GM23338 (cell line): ENCODE measurements at regions not wholly inside any gene's neighbourhood (a gene's known extent, or its start where the extent isn't known, plus 50 kb on each side); places are given as distances from the start of the nearest gene placed in this dataset.

Experiments
- ATAC-seq: fragments of 200-7000 bp; cut with Tn5 transposase; 3 replicates; pipeline ENCODE4 v1.9.1; 2020
- DNase-seq: peaks from one replicate; pipeline ENCODE4 v3.0.0-alpha.2; 2015; ENCODE audit warnings: low spot score
- H2AFZ ChIP-seq: fragments of 200-600 bp; sonication (generic); 2 replicates; pipeline ENCODE4 v1.8.0; 2016; ENCODE audit warnings: antibody characterized with exemption, mild to moderate bottlenecking, moderate library complexity
- H3F3A ChIP-seq: fragments of 200-600 bp; sonication (generic); replicated peaks from 2 replicates; pipeline ENCODE4 v1.8.0; 2017; ENCODE audit warnings: antibody characterized with exemption, mixed run types, low read depth
- H3K27ac ChIP-seq: fragments of 200-600 bp; sonication (generic); 2 replicates; pipeline ENCODE4 v1.6.1; 2016; ENCODE audit warnings: low read depth
- H3K27me3 ChIP-seq: fragments of 200-600 bp; sonication (generic); 2 replicates; pipeline ENCODE4 v1.8.0; 2016; ENCODE audit warnings: mild to moderate bottlenecking, mixed run types, moderate library complexity; ENCODE audit not compliant: insufficient read depth
- H3K36me3 ChIP-seq: fragments of 200-600 bp; sonication (generic); 2 replicates; pipeline ENCODE4 v1.8.0; 2016; ENCODE audit warnings: mild to moderate bottlenecking; ENCODE audit not compliant: insufficient read depth
- H3K4me1 ChIP-seq: fragments of 200-600 bp; sonication (generic); 2 replicates; pipeline ENCODE4 v1.8.0; 2016; ENCODE audit warnings: mild to moderate bottlenecking, moderate library complexity; ENCODE audit not compliant: insufficient read depth
- H3K4me2 ChIP-seq: fragments of 200-600 bp; sonication (generic); 2 replicates; pipeline ENCODE4 v1.7.1; 2017; ENCODE audit warnings: mixed run types
- H3K4me3 ChIP-seq: fragments of 200-600 bp; sonication (generic); 2 replicates; pipeline ENCODE4 v1.6.1; 2016; ENCODE audit warnings: mixed run types
- H3K79me2 ChIP-seq: fragments of 200-600 bp; sonication (generic); replicated peaks from 2 replicates; pipeline ENCODE4 v1.8.0; 2017; ENCODE audit warnings: mild to moderate bottlenecking; ENCODE audit not compliant: insufficient read depth
- H3K9me2 ChIP-seq: fragments of 200-600 bp; sonication (generic); 2 replicates; pipeline ENCODE4 v1.8.0; 2017; ENCODE audit not compliant: insufficient read depth
- H4K20me1 ChIP-seq: fragments of 200-600 bp; sonication (generic); replicated peaks from 2 replicates; pipeline ENCODE4 v1.8.0; 2017; ENCODE audit warnings: mild to moderate bottlenecking; ENCODE audit not compliant: insufficient read depth
- H3K27ac Mint-ChIP-seq: 2 replicates; pipeline ENCODE4 v1.8.0; 2020; ENCODE audit warnings: inconsistent platforms, mild to moderate bottlenecking, moderate library complexity, mixed read lengths
- H3K27me3 Mint-ChIP-seq: 3 replicates; pipeline ENCODE4 v1.8.0; 2022; ENCODE audit warnings: low read depth, mild to moderate bottlenecking, moderate library complexity, mixed read lengths, inconsistent platforms; ENCODE audit not compliant: insufficient read depth, poor library complexity
- H3K36me3 Mint-ChIP-seq: 3 replicates; pipeline ENCODE4 v1.8.0; 2021; ENCODE audit warnings: low read depth, mild to moderate bottlenecking, inconsistent platforms, moderate library complexity, mixed read lengths
- H3K4me1 Mint-ChIP-seq: 3 replicates; pipeline ENCODE4 v1.8.0; 2020; ENCODE audit warnings: mild to moderate bottlenecking, inconsistent platforms, mixed read lengths
- H3K4me3 Mint-ChIP-seq: 3 replicates; pipeline ENCODE4 v1.8.0; 2021; ENCODE audit warnings: moderate library complexity, mild to moderate bottlenecking, inconsistent platforms, mixed read lengths
- H3K9me3 Mint-ChIP-seq: 3 replicates; pipeline ENCODE4 v1.8.0; 2020; ENCODE audit warnings: moderate library complexity, mild to moderate bottlenecking, inconsistent platforms, mixed read lengths
- EZH2 ChIP-seq: fragments of 200-600 bp; sonication (generic); IDR thresholded peaks from one replicate; pipeline ENCODE4 v1.8.0; 2017; ENCODE audit warnings: antibody characterized with exemption, mild to moderate bottlenecking, low read depth; ENCODE audit not compliant: unreplicated experiment
- JUNB ChIP-seq: IDR thresholded peaks from one replicate; pipeline ENCODE4 v1.6.1; 2016; ENCODE audit warnings: antibody characterized with exemption; ENCODE audit not compliant: unreplicated experiment
- NANOG ChIP-seq: IDR thresholded peaks from 2 replicates; pipeline ENCODE4 v1.6.1; 2016; ENCODE audit warnings: antibody characterized with exemption, borderline replicate concordance
- STAT1 ChIP-seq: IDR thresholded peaks from one replicate; pipeline ENCODE4 v1.6.1; 2016; ENCODE audit warnings: antibody characterized with exemption; ENCODE audit not compliant: unreplicated experiment
- ZNF114 ChIP-seq: fragments of 250-450 bp; sonication (Bioruptor Pico); IDR thresholded peaks from 2 replicates; pipeline ENCODE4 v1.5.0; 2020; ENCODE audit warnings: mild to moderate bottlenecking, moderate library complexity
- ZNF331 ChIP-seq: fragments of 250-450 bp; sonication (Bioruptor Pico); IDR thresholded peaks from 2 replicates; pipeline ENCODE4 v1.5.0; 2020; ENCODE audit warnings: low read depth, mild to moderate bottlenecking, moderate library complexity
- TF ChIP-seq, protein P1 (sequence below): fragments of 250-450 bp; sonication (Bioruptor Pico); IDR thresholded peaks from 2 replicates; pipeline ENCODE4 v1.5.0; 2020; ENCODE audit warnings: mild to moderate bottlenecking, moderate library complexity
- TF ChIP-seq, protein P2 (sequence below): IDR thresholded peaks from one replicate; pipeline ENCODE4 v1.6.1; 2018; ENCODE audit warnings: antibody characterized with exemption; ENCODE audit not compliant: unreplicated experiment

DNA sequence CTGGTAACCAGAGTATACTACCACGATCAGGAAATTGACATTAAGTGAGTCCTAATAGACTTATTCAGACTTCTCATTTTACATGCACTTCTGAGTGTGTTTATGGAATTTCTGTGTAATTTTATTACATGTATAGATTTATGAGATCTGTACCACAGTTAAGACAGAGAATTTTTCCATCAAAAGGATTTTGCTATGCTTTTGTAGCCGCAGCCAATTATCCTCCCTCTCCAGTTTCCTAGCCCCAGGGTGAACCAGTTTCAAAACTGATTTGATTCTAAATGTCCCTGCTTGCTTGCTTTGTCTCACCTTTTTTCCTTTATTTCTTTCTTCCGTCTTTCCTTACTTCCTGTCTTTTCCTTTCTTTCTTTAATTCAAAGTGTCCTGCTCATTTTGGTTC, 661.2 kb upstream of the BCHE start (continued):
- TF ChIP-seq NANOG (no peak), STAT1 (no peak)

DNA sequence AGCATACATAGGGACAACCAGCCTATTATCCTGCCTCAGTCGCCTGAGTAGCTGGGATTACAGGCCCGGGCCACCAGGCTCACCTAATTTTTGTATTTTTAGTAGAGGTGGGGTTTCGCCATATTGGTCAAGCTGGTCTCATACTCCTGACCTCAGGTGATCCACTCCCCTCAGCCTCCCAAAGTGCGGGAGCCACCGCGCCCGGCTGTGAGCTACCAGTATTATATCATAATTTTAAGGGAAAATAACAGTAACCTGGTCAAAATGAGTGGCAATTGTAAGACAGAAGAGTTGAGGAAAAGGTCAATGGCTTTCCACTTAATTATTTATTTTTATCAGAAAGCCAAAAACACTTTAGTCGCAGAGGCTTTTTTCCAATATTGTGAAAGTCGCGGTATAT, 652.6 kb upstream of the BCHE start:
- Mint-ChIP-seq H3K4me1 (no peaks in the 10 kb centered on the region), H3K27ac (no peak overlapping the region), H3K36me3 (no peaks in the 10 kb centered on the region), H3K9me3 (no peaks in the 10 kb centered on the region), H3K4me3 (no peak overlapping the region), H3K27me3 (no peaks in the 10 kb centered on the region)
- Histone ChIP-seq H3K4me1 (no peaks in the 10 kb centered on the region), H3K27ac (no peak overlapping the region), H3K4me2 (no peak overlapping the region), H3F3A (no peaks in the 10 kb centered on the region), H3K9me2 (no peaks in the 10 kb centered on the region), H3K79me2 (no peaks in the 10 kb centered on the region), H4K20me1 (no peaks in the 10 kb centered on the region), H3K27me3 (no peaks in the 10 kb centered on the region), H3K4me3 (no peak overlapping the region), H2AFZ (no peak overlapping the region), H3K36me3 (no peaks in the 10 kb centered on the region)
- no peak for DNase-seq
- no peak for ATAC-seq
- TF ChIP-seq, protein P1, sequence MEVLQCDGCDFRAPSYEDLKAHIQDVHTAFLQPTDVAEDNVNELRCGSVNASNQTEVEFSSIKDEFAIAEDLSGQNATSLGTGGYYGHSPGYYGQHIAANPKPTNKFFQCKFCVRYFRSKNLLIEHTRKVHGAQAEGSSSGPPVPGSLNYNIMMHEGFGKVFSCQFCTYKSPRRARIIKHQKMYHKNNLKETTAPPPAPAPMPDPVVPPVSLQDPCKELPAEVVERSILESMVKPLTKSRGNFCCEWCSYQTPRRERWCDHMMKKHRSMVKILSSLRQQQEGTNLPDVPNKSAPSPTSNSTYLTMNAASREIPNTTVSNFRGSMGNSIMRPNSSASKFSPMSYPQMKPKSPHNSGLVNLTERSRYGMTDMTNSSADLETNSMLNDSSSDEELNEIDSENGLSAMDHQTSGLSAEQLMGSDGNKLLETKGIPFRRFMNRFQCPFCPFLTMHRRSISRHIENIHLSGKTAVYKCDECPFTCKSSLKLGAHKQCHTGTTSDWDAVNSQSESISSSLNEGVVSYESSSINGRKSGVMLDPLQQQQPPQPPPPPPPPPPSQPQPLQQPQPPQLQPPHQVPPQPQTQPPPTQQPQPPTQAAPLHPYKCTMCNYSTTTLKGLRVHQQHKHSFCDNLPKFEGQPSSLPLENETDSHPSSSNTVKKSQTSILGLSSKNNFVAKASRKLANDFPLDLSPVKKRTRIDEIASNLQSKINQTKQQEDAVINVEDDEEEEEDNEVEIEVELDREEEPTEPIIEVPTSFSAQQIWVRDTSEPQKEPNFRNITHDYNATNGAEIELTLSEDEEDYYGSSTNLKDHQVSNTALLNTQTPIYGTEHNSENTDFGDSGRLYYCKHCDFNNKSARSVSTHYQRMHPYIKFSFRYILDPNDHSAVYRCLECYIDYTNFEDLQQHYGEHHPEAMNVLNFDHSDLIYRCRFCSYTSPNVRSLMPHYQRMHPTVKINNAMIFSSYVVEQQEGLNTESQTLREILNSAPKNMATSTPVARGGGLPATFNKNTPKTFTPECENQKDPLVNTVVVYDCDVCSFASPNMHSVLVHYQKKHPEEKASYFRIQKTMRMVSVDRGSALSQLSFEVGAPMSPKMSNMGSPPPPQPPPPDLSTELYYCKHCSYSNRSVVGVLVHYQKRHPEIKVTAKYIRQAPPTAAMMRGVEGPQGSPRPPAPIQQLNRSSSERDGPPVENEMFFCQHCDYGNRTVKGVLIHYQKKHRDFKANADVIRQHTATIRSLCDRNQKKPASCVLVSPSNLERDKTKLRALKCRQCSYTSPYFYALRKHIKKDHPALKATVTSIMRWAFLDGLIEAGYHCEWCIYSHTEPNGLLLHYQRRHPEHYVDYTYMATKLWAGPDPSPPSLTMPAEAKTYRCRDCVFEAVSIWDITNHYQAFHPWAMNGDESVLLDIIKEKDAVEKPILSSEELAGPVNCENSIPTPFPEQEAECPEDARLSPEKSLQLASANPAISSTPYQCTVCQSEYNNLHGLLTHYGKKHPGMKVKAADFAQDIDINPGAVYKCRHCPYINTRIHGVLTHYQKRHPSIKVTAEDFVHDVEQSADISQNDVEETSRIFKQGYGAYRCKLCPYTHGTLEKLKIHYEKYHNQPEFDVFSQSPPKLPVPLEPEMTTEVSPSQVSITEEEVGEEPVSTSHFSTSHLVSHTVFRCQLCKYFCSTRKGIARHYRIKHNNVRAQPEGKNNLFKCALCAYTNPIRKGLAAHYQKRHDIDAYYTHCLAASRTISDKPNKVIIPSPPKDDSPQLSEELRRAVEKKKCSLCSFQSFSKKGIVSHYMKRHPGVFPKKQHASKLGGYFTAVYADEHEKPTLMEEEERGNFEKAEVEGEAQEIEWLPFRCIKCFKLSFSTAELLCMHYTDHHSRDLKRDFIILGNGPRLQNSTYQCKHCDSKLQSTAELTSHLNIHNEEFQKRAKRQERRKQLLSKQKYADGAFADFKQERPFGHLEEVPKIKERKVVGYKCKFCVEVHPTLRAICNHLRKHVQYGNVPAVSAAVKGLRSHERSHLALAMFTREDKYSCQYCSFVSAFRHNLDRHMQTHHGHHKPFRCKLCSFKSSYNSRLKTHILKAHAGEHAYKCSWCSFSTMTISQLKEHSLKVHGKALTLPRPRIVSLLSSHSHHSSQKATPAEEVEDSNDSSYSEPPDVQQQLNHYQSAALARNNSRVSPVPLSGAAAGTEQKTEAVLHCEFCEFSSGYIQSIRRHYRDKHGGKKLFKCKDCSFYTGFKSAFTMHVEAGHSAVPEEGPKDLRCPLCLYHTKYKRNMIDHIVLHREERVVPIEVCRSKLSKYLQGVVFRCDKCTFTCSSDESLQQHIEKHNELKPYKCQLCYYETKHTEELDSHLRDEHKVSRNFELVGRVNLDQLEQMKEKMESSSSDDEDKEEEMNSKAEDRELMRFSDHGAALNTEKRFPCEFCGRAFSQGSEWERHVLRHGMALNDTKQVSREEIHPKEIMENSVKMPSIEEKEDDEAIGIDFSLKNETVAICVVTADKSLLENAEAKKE (CRISPR knock-in tag) = no peak
- TF ChIP-seq, protein P2, sequence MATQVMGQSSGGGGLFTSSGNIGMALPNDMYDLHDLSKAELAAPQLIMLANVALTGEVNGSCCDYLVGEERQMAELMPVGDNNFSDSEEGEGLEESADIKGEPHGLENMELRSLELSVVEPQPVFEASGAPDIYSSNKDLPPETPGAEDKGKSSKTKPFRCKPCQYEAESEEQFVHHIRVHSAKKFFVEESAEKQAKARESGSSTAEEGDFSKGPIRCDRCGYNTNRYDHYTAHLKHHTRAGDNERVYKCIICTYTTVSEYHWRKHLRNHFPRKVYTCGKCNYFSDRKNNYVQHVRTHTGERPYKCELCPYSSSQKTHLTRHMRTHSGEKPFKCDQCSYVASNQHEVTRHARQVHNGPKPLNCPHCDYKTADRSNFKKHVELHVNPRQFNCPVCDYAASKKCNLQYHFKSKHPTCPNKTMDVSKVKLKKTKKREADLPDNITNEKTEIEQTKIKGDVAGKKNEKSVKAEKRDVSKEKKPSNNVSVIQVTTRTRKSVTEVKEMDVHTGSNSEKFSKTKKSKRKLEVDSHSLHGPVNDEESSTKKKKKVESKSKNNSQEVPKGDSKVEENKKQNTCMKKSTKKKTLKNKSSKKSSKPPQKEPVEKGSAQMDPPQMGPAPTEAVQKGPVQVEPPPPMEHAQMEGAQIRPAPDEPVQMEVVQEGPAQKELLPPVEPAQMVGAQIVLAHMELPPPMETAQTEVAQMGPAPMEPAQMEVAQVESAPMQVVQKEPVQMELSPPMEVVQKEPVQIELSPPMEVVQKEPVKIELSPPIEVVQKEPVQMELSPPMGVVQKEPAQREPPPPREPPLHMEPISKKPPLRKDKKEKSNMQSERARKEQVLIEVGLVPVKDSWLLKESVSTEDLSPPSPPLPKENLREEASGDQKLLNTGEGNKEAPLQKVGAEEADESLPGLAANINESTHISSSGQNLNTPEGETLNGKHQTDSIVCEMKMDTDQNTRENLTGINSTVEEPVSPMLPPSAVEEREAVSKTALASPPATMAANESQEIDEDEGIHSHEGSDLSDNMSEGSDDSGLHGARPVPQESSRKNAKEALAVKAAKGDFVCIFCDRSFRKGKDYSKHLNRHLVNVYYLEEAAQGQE = no peak
- TF ChIP-seq EZH2 (no peak), JUNB (no peak), STAT1 (no peak), ZNF114 (CRISPR knock-in tag) (no peak), NANOG (no peak), ZNF331 (no peak)
